GM19467 (cell line): ENCODE measurements at regions not wholly inside any gene's neighbourhood (a gene's known extent, or its start where the extent isn't known, plus 50 kb on each side); places are given as distances from the start of the nearest gene placed in this dataset.

Source experiments
- ATAC-seq: cut with Tn5 transposase; IDR thresholded peaks from one replicate; pipeline ENCODE4 v1.9.1; 2021; ENCODE audit warnings: mild to moderate bottlenecking, moderate library complexity; ENCODE audit not compliant: unreplicated experiment

- no peak for ATAC-seq
Measured at GRCh38 chr5:66538531-66538930, 57.7 kb upstream of the MAST4 start.

- no peak for ATAC-seq
Measured at GRCh38 chr5:66540078-66540477, 56.1 kb upstream of the MAST4 start.

GRCh38 chr5:66542711-66543110 lies 53.5 kb upstream of the MAST4 start:
- no peak for ATAC-seq
